ENCODE measurements at regions not wholly inside any gene's neighbourhood (a gene's known extent, or its start where the extent isn't known, plus 50 kb on each side); places are given as distances from the start of the nearest gene placed in this dataset.

DNA sequence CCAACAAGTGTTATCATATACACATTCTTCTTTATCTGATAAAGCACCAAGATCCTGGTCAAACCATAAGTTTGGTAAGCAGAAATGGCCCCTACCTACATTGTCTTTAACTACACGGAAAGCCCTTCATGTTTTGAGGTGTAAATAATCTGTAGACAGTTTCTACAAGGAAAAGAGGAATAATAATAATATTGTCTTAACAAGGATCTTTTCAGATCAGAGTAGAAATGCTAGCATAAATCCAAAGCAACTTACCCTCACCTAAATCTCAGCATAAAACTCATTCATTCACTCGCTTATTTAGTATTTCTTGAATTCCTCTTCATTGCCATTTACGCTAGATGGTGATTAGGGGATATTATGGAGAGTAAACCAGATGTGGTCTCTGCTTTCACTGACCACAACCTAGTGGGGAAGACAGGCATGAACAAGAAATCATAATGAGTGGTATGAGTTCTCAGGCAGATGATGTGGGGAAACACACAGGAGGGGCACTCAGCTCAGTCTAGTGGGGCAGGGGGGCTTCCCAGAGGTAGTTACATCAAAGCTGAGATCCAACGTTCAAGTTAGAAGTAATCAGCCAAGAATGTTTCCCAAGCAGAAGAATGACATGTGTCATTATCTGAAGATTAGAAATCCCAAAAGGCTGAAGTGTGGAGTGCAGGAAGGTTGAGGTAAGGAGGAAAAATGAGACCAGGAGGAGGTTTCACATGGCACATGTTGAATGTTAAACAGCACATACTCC is 65.4 kb upstream of the ZC3H12C start:
- DNase-seq (ENCODE audit: low spot score), result peak; percentile 2

DNA sequence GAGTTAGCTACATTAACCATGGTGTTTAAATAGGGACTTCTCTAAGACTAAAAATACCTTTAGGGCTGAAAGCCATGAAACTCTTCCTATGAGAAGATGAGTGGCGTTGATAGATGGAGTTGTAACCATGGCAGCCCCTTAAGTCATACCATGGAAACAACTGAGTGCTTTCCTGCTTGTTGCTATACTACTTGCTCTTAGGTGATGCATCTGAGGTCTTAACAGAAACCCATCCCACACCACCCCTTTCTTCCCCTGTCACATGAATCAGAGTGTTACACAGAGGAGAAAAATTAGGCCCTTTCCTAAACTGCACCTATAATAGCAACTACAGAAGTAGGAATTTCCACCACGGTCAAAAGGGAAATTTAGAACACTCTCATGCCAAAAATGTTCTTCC is 64.3 kb upstream of the ZC3H12C start:
- peak; percentile 22 for DNase-seq (ENCODE audit: low spot score)

DNA sequence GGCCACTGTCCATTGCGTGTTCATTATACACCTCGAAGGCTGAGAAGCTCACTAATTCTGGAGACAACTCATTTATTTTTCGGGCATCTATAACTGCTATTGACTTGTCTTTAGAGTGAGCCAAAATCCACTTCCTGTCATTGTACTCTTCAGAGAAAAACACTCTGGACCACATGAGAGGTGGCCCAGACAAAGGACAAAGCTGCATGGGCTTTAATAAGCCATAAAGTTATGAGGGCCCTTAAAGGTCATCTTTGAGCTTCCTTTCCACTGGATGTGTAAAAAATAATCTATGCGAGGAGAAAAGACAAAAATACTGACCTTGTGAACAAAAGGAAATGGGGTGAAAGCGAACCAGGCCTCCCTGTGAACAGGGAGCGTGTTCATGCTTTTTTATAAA is 63.5 kb upstream of the ZC3H12C start:
- DNase-seq (ENCODE audit: low spot score), result no peak

DNA sequence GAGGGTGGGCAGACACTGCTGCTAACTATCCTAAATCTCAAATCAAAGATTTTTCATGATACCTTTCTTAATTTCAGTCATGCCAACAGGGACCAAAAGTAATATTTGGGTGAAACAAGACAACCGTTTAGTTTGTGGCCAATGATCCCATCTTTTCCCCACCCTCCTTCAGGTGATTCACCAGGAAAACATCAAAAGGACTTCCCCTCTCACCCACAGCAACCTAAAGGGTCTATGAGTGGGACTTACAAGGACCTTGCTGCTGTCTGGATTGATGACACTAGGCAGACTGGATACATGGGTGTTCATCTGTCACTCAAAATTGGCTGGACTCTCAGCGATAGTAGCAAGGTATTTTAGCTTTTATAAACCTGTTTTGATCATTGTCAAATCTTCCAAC is 62.0 kb upstream of the ZC3H12C start:
- peak; percentile 52 for DNase-seq (ENCODE audit: low spot score)

DNA sequence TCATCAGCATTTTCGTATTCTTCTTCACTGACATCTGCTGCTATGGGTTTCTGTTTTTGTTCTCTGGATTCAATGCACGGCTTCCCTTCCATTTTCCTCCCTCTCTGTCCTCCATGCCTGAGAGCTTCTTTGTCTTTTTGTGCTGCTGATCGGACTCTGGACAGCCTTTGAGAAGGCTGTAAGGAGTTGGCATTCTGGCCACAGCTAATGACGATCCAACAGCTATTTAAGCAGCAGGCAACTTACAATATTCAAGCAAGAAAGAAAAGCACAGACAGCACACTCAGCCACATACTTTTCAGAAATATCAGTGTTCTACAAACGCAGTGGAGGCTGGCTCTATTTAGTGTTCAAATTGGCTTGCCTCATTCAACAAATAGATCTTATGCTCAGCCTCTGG is 60.9 kb upstream of the ZC3H12C start:
- no peak for DNase-seq (ENCODE audit: low spot score)

DNA sequence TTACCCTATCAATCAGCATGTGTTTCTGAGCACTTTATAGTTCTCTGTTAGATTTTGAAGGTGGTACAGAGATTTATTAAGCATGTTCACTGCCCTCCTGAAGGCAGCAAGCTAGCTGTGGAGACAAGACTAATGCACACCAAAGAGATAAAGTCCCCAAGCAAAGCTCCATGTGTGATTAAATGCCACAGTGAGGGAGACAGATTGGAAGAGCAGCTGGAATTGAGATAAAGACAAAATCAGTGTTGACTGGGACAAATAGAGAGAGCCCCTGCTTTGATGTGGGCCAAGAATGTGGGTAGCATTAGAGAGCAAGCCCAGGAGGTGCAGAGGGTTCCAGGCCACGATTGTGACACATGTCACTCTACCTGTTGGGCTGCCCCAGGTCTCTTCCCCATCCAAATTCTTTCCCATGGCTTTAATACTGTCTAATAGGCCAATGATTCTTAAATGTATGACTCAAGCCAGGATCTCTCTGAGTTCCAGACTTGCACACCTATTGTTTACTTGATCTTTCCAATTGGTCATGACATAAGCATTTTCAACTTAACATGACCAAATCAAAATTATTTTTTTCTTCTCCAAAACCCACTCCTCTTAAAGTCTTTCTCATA is 60.1 kb upstream of the ZC3H12C start:
- peak; percentile 44 for DNase-seq (ENCODE audit: low spot score)

DNA sequence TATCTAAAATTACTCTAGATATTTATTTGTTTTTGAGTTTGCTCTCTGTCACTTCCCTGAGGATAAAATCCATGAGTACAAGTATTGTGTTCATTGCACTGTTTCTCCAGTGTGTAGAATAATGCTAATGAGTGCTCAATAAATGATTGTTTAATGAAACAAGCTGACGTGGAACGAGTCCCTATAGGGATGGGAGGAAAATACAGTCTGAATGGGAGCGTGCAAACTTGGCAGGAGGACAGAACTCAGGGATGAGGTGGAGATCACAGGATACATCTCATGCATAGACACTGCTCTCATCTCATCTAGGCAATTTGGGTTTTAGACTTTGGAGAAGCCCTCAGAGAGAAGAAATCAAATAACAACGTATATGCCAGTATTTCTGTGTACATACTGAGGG is 58.4 kb upstream of the ZC3H12C start:
- no peak for DNase-seq (ENCODE audit: low spot score)

DNA sequence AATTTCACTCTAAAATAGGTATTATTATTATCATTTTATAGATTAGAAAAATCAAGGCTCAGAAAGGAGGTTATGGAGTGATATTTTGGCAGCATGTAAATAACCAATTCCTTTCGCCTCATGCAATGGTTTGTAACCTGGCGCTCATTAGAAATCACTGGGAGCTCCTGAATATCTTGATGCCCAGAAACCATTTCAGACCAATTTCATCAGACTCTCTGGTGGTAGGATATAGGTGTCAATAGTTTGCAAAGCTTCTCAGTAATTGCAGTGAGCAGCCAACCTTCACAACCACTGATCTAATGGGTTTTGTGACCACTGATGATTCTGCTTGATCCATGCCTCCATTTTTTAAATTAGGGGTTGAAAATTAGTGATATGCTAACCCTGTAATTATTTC is 57.8 kb upstream of the ZC3H12C start:
- DNase-seq (ENCODE audit: low spot score), result no peak

DNA sequence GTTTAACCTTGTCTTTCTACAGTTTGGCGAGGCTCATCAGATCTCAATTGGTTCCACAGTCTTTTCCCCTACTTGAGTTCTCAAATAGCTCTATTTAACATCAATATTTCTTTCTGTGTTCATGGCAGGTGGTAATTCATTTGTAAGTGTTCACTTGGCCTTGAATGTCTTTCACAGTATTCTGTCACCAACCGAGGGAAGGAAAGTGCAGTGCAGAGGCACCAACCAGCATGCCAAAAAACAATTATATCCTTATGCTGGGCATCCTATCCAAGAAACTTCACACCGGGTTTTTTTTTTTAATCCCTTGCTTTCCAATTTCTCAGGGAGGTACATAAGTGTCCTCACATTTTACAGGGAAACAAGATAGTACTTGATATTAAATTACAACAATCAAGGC is 55.0 kb upstream of the ZC3H12C start:
- DNase-seq (ENCODE audit: low spot score), result no peak
